ENCODE measurements at regions not wholly inside any gene's neighbourhood (a gene's known extent, or its start where the extent isn't known, plus 50 kb on each side); places are given as distances from the start of the nearest gene placed in this dataset.

- no peak for FAIRE-seq
Observed at GRCh38 chr1:47621483-47621882, 183.6 kb downstream of the FOXD2 start.

GRCh38 chr1:47621977-47622376 is 184.1 kb downstream of the FOXD2 start:
- Histone ChIP-seq H3K9ac (ENCODE audit: control insufficient read depth, extremely low read depth, insufficient read depth, low read length) (no peak overlapping the region), H3K4me1 (ENCODE audit: control insufficient read depth, extremely low read depth, insufficient read depth, low read length) (no peaks in the 10 kb centered on the region), H3K36me3 (ENCODE audit: control insufficient read depth in 2 of 2, extremely low read depth in 1 of 2, insufficient read depth in 2 of 2, low read length in 2 of 2) (no peaks in the 10 kb centered on the region), H3K27me3 (ENCODE audit: control insufficient read depth, extremely low read depth, insufficient read depth, low read length) (peaks cover 8% of the 10 kb centered on the region), H2AFZ (ENCODE audit: control insufficient read depth, low read length) (no peak overlapping the region), H4K20me1 (ENCODE audit: control insufficient read depth, extremely low read depth, insufficient read depth, low read length) (no peaks in the 10 kb centered on the region), H3K79me2 (ENCODE audit: control insufficient read depth, insufficient read depth, low read length) (no peaks in the 10 kb centered on the region), H3K4me3 (ENCODE audit: control insufficient read depth in 2 of 3, extremely low read depth in 1 of 3, insufficient read depth in 2 of 3, low read depth in 1 of 3, low read length in 3 of 3) (no peak overlapping the region), H3K27ac (ENCODE audit: control insufficient read depth, insufficient read depth, low read length) (no peak overlapping the region), H3K9me1 (ENCODE audit: control insufficient read depth, extremely low read depth, insufficient read depth, low read length) (no peaks in the 10 kb centered on the region), H3K4me2 (ENCODE audit: control insufficient read depth, extremely low read depth, insufficient read depth, low read depth, low read length) (no peak overlapping the region), H3K9me3 (ENCODE audit: control insufficient read depth, low read depth, low read length) (no peaks in the 10 kb centered on the region)
- FAIRE-seq (no peak), DNase-seq (ENCODE audit: low read depth, low spot score) (no peak)
- TF ChIP-seq EZH2 (IDR thresholded peaks at IDR 0.05; ENCODE audit: low read length) (no peak), CTCF (optimal IDR thresholded peaks at IDR 0.05 in 1 of 3, IDR thresholded peaks at IDR 0.05 in 1 of 3, conservative IDR thresholded peaks at IDR 0.05 in 1 of 3; ENCODE audit: extremely low read depth in 1 of 3, insufficient read depth in 2 of 3, low read length in 3 of 3) (no peak)
- dilution Hi-C loops (cut with MboI; ENCODE audit: extremely low pct_ligation_motif_present, low sequenced_read_pairs), result no loop called here

More at GRCh38 chr1:47621483-47621882, 183.6 kb downstream of the FOXD2 start:
- H3K36me3 ChIP-seq (ENCODE audit: control insufficient read depth in 2 of 2, extremely low read depth in 1 of 2, insufficient read depth in 2 of 2, low read length in 2 of 2), result no peaks in the 10 kb centered on the region
- no peak overlapping the region for H3K4me3 ChIP-seq (ENCODE audit: control insufficient read depth in 2 of 3, extremely low read depth in 1 of 3, insufficient read depth in 2 of 3, low read depth in 1 of 3, low read length in 3 of 3)
- no peak for TF ChIP-seq EZH2 (IDR thresholded peaks at IDR 0.05; ENCODE audit: low read length)
- no peak for TF ChIP-seq CTCF (optimal IDR thresholded peaks at IDR 0.05 in 1 of 3, IDR thresholded peaks at IDR 0.05 in 1 of 3, conservative IDR thresholded peaks at IDR 0.05 in 1 of 3; ENCODE audit: extremely low read depth in 1 of 3, insufficient read depth in 2 of 3, low read length in 3 of 3)
- no peaks in the 10 kb centered on the region for H3K4me1 ChIP-seq (ENCODE audit: control insufficient read depth, extremely low read depth, insufficient read depth, low read length)
- H3K79me2 ChIP-seq (ENCODE audit: control insufficient read depth, insufficient read depth, low read length), result no peaks in the 10 kb centered on the region
- H3K27me3 ChIP-seq (ENCODE audit: control insufficient read depth, extremely low read depth, insufficient read depth, low read length), result peaks cover 8% of the 10 kb centered on the region
- no peaks in the 10 kb centered on the region for H3K9me1 ChIP-seq (ENCODE audit: control insufficient read depth, extremely low read depth, insufficient read depth, low read length)
- no peak for DNase-seq (ENCODE audit: low read depth, low spot score)
- no peak overlapping the region for H3K27ac ChIP-seq (ENCODE audit: control insufficient read depth, insufficient read depth, low read length)
- no peak overlapping the region for H3K4me2 ChIP-seq (ENCODE audit: control insufficient read depth, extremely low read depth, insufficient read depth, low read depth, low read length)
- H3K9me3 ChIP-seq (ENCODE audit: control insufficient read depth, low read depth, low read length), result no peaks in the 10 kb centered on the region
- H3K9ac ChIP-seq (ENCODE audit: control insufficient read depth, extremely low read depth, insufficient read depth, low read length), result no peak overlapping the region
- dilution Hi-C loops (cut with MboI; ENCODE audit: extremely low pct_ligation_motif_present, low sequenced_read_pairs), result no loop called here
- no peak overlapping the region for H2AFZ ChIP-seq (ENCODE audit: control insufficient read depth, low read length)
- H4K20me1 ChIP-seq (ENCODE audit: control insufficient read depth, extremely low read depth, insufficient read depth, low read length), result no peaks in the 10 kb centered on the region
